Coronary artery (tissue), 2 donors: ENCODE measurements at regions not wholly inside any gene's neighbourhood (a gene's known extent, or its start where the extent isn't known, plus 50 kb on each side); places are given as distances from the start of the nearest gene placed in this dataset.

Source experiments
- DNase-seq: peaks from one replicate; pipeline ENCODE4 v3.0.0-alpha.2; 2017; ENCODE audit warnings: low spot score
- H3K27ac ChIP-seq, 2 donors: fragments of 200-600 bp; sonication (generic); one replicate each; pipeline ENCODE4 v1.5.1; 2016 to 2019
- H3K4me3 ChIP-seq: fragments of 200-600 bp; sonication (generic); 2 replicates; pipeline ENCODE4 v1.5.1; 2016; ENCODE audit warnings: mild to moderate bottlenecking, moderate library complexity
- TF ChIP-seq, protein P1 (sequence below): fragments of 200-600 bp; sonication (generic); IDR thresholded peaks from one replicate; pipeline ENCODE4 v1.5.1; 2019; ENCODE audit warnings: antibody characterized with exemption

DNA sequence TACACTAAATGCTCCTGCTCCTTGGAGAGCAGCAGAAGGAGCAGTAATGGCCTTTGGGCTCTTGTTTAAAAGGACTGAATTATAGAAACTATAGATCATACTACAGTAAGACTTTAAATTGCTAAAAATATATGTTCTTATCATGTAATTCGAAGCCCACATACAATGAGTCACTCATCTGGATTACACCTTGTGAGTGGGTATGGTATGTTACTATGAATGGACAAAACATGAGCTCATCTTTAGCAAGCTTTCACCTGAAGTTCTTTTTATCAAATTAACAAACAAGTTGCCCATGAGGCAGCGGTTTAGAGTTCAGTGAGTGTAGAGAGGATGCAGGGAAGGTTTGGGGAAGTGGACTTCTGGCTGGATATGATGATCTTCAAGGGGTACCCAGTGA lies 114.4 kb upstream of the CCN2 start:
- no peak for DNase-seq
- H3K4me3 ChIP-seq, result no peak overlapping the region
- TF ChIP-seq, protein P1, sequence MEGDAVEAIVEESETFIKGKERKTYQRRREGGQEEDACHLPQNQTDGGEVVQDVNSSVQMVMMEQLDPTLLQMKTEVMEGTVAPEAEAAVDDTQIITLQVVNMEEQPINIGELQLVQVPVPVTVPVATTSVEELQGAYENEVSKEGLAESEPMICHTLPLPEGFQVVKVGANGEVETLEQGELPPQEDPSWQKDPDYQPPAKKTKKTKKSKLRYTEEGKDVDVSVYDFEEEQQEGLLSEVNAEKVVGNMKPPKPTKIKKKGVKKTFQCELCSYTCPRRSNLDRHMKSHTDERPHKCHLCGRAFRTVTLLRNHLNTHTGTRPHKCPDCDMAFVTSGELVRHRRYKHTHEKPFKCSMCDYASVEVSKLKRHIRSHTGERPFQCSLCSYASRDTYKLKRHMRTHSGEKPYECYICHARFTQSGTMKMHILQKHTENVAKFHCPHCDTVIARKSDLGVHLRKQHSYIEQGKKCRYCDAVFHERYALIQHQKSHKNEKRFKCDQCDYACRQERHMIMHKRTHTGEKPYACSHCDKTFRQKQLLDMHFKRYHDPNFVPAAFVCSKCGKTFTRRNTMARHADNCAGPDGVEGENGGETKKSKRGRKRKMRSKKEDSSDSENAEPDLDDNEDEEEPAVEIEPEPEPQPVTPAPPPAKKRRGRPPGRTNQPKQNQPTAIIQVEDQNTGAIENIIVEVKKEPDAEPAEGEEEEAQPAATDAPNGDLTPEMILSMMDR, result no peak
- H3K27ac ChIP-seq, result no peak overlapping the region

DNA sequence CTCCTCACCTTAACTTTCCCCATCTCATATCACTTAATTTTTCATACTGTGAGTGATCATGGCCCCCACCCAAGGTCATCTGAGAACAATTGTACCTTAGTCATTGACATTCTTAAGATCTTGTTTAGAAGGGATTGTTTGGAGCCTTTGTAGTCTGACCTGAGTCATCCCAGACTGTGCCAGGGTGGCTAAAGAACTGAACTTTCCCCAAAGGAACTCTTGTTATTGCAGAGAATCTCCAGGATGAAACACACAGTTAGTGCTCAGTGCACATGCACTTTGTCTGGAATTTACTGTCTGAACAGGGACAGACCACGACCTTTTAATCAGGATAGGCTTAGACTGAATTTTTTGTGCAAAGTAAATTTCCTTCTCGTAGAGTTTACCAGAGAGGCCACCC lies 112.6 kb upstream of the CCN2 start:
- TF ChIP-seq, protein P1, result no peak
- no peak for DNase-seq
- no peak overlapping the region for H3K27ac ChIP-seq
- H3K4me3 ChIP-seq, result no peak overlapping the region

DNA sequence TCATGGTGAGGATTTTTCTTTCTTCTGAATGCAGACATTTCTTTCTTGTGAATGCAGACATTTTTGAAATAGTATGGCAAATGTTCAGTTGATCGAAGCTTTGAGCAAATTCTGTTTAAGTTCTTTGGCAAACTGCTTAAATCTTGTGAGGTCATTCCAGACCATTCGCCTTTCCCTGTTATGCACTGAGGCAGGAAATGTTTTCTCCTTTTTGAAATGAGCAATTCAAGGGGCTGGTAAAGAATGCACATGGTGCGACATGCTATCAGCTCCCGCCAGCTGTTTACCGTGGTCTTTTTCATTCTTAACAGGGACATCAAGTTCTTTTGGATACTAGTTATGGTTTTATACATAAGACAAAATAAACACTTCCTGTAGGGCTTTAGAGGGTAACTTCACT lies 112.0 kb upstream of the CCN2 start:
- TF ChIP-seq, protein P1, result no peak
- no peak overlapping the region for H3K4me3 ChIP-seq
- H3K27ac ChIP-seq, result no peak overlapping the region
- no peak for DNase-seq

DNA sequence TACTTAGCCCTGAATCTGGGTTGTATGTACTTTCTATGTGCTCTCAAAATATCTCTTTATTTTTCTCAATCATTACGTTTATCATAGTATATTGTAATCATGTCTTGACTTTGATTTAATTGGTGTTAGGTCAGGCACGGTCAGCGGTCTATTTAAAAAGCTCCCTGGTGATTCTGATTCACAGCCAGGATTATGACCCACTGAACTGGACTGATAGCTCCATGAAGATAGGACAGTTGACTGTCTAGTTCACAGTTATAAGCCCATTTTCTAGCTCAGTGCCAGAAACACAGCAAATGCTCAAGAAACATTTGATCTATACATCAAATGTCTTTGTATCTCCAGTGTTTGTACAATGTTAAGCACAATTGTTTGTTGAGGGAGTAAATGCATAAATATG lies 111.5 kb upstream of the CCN2 start:
- H3K27ac ChIP-seq, result no peak overlapping the region
- TF ChIP-seq, protein P1, result no peak
- H3K4me3 ChIP-seq, result no peak overlapping the region
- DNase-seq, result no peak

DNA sequence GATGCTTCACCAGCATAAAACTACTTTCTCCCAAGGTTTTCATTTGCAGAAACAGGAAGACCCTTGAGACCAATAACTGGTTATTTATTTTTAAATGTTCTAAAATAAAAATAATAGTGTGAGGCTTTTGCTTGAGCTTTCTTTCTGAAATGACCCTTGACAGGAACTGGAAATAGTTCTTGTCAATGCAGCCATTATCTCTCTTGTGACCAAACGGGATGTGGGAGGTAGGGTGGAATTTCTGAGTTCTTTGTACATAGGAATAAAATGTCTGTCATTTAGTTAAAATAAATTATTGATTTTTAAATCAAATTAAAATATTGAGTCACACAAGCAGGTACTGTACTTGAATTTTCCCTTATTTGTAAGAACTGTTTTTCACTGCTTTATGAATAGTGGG lies 110.2 kb upstream of the CCN2 start:
- TF ChIP-seq, protein P1, result no peak
- H3K4me3 ChIP-seq, result no peak overlapping the region
- no peak for DNase-seq
- H3K27ac ChIP-seq, result no peak overlapping the region

DNA sequence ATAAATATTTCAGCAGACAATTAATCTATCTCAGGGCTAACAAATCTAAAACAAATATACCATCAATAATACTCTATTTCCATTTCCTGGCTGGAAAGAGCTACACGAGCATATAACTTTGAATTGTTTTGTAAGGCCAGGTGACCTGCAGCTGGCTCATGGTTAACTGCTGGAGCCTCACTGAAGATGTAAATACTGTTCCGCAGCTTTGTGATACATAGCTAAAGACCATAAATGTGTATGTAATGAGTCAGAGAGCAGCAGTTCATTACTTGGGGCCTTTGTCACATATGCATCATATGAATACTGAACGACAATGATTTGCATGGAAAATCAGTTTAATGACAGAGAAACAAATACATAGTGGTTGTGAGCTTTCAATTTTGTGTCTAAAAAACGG lies 109.4 kb upstream of the CCN2 start:
- no peak overlapping the region for H3K27ac ChIP-seq
- DNase-seq, result no peak
- TF ChIP-seq, protein P1, result no peak
- H3K4me3 ChIP-seq, result no peak overlapping the region

DNA sequence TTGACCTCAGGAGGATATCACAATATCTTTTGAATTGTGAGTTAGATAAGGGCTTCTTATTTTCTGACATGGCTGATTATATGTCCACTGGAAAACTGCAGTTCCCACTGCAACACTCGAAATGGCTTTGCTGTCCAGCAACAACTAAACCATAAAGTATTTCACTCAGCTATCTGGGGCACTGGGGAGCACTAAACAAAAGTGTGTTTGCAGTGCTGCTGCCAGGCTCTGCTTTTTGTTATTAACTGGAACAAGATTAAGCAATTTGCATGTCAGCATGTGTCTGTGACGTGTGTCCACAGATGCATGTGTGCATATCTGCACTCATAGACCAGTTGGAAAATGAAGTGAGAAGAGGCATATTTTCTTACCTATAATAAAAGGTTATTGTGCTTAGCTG lies 107.8 kb upstream of the CCN2 start:
- DNase-seq, result no peak
- TF ChIP-seq, protein P1, result no peak
- H3K27ac ChIP-seq, result no peak overlapping the region
- no peak overlapping the region for H3K4me3 ChIP-seq
